ENCODE measurements at regions not wholly inside any gene's neighbourhood (a gene's known extent, or its start where the extent isn't known, plus 50 kb on each side); places are given as distances from the start of the nearest gene placed in this dataset.

DNA sequence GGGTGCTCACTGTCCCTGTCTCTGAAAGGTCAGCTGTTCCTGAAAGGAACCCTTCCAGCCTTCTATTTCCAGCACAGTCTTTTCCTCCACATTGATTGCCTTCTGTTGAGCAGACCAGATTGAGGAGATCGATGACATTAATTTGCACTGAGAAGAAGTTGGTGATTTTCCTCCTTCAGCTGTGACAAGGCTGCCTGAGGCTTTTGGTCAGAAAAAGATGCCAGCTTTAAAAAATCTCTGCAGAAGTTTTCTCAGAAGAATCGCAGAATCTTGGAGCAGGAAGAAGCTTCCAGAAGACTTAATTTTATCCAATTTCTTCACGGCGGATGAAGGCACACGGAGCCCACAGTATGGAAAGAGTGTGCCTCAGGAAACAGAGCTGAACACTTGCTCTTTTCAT is 112.8 kb downstream of the FAM43A start:
- Mint-ChIP-seq H3K27ac (no peak overlapping the region), H3K27me3 (ENCODE audit: low read depth) (no peaks in the 10 kb centered on the region), H3K4me1 (ENCODE audit: low read depth) (peaks cover 12% of the 10 kb centered on the region), H3K9me3 (peaks cover 8 to 10% of the 10 kb centered on the region in 2 donors), H3K36me3 (ENCODE audit: insufficient read depth in 2 of 2) (peaks cover 7 to 12% of the 10 kb centered on the region in 2 donors), H3K4me3 (no peak overlapping the region)
- DNase-seq (no peak), ATAC-seq (replicated peaks in 1 of 2) (no peak)

DNA sequence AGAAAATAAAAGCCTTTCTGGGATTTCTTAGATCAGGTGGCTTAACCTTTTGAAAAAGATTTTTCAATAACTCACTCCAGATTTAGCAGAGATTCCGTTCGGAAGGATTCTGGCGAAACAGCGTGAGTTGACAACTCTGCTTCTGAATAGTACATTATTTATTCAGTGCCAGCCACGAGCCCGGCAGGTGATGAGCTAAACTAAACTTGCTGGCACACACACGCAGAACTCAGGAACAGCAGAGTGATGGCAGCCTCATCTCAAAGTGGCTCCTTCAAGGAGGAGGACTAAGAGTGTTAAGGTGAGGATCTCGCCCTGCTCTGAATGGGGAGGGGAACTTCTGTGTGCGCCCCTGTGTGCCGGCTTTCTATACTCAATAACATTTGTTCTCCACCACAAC is 114.3 kb downstream of the FAM43A start:
- Mint-ChIP-seq H3K4me1 (ENCODE audit: low read depth) (peaks cover 4% of the 10 kb centered on the region), H3K36me3 (ENCODE audit: insufficient read depth in 2 of 2) (peaks cover 6 to 12% of the 10 kb centered on the region in 2 donors), H3K27me3 (ENCODE audit: low read depth) (peaks cover 3% of the 10 kb centered on the region), H3K27ac (no peak overlapping the region), H3K9me3 (peaks cover 6 to 7% of the 10 kb centered on the region in 2 donors), H3K4me3 (no peak overlapping the region)
- DNase-seq = no peak
- no peak for ATAC-seq (replicated peaks in 1 of 2)

DNA sequence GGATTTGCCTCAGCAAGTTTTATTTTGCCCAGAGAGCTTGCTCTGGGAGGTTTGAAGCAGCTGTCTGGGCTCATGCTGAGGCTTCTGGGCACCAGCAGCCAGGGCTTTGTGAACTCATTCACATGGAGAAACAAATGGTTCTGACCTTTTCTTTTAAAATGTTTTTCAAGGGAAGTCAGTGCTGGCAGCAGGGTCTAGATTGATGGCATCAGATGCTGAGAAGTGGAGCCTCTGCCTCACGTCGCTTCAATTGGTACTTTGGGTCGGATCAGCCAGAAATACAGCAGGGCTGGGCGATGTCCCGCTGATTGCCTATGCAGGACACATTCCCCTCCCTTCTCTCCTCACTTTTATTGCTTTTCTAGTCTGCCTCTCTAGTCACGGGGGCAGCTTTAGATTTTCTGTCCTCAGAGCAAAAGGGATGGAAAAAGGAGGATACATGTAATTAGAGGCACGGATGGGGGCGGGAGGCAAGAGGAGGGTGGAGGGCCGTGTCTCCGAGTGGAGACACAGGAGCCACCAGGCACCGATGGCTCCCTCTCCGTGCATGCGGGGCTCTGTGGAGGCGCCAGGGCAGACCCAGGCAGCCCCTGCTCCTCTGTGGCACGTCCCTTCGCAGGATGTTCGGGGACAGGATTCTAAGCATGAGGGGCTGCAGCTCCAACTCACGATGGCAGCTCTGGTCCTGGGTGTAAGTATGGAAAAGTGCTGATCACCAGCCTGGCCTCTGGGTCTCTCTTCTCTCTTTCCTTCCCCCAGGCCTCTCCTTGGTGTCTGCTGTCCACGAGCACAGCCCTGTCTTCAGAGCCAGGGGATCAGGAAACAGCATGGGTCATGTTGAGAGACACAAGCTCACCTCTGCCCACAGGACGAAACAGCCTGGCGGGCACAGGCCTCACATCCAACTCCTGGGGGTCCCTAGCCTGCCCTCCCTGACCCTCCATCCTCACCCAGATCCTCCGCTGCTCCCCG is 116.1 kb downstream of the FAM43A start:
- Mint-ChIP-seq H3K4me1 (ENCODE audit: low read depth) (no peaks in the 10 kb centered on the region), H3K36me3 (ENCODE audit: insufficient read depth in 2 of 2) (peaks cover under 1 to 1% of the 10 kb centered on the region in 2 donors), H3K4me3 (no peak overlapping the region), H3K27ac (no peak overlapping the region), H3K27me3 (ENCODE audit: low read depth) (peaks cover 12% of the 10 kb centered on the region), H3K9me3 (peaks cover 0 to under 1% of the 10 kb centered on the region in 2 donors)
- ATAC-seq (replicated peaks in 1 of 2) (no peak), DNase-seq (no peak)

DNA sequence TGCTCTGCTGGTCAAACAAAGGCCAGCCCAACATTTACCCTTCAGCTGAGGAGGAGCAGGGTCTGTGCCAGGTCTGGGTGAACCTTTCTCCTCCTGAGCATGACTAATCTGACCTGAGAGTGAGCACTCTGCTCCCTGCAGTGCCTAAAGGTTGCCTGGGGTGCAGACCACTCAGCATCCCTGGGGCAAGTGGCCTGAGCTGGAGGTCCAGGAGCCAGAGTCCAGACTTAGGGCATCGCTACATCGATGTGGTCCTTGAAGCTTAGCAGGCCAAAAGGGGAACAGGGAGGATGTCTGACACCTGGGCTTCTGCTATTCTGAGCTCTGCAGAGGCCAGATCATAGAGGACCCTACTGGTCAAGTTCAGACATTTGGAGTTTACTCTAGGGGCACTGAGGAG is 119.1 kb downstream of the FAM43A start:
- DNase-seq (no peak), ATAC-seq (replicated peaks in 1 of 2) (no peak)
- no peaks in the 10 kb centered on the region for H3K36me3 Mint-ChIP-seq (ENCODE audit: insufficient read depth in 2 of 2)
- no peaks in the 10 kb centered on the region for H3K4me1 Mint-ChIP-seq (ENCODE audit: low read depth)
- no peak overlapping the region for H3K27ac Mint-ChIP-seq
- no peak overlapping the region for H3K4me3 Mint-ChIP-seq
- peaks cover 19% of the 10 kb centered on the region for H3K27me3 Mint-ChIP-seq (ENCODE audit: low read depth)
- H3K9me3 Mint-ChIP-seq = no peaks in the 10 kb centered on the region

DNA sequence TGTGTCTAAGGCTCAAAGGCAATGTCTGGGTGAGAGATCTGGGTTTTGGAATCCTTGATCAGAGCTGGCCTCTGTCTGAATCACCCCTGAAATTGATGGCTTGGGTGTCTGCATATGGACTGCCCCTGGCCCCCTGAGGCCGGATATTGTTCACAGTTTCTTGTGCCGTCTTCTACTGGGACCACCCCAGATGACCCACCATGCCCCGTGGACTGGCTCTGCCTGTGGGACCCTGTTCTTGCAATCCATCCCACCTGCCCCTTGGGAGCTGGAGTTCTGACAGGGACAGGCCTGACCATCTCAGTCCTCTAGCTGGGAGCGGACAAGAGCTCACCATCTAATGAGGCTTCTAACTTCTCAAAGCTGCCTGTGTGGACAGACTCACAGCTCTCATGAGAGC is 119.9 kb downstream of the FAM43A start:
- Mint-ChIP-seq H3K36me3 (ENCODE audit: insufficient read depth in 2 of 2) (no peaks in the 10 kb centered on the region), H3K27ac (no peak overlapping the region), H3K4me1 (ENCODE audit: low read depth) (no peaks in the 10 kb centered on the region), H3K4me3 (no peak overlapping the region), H3K9me3 (no peaks in the 10 kb centered on the region), H3K27me3 (ENCODE audit: low read depth) (peaks cover 27% of the 10 kb centered on the region)
- ATAC-seq (replicated peaks in 1 of 2) (no peak), DNase-seq (no peak)

DNA sequence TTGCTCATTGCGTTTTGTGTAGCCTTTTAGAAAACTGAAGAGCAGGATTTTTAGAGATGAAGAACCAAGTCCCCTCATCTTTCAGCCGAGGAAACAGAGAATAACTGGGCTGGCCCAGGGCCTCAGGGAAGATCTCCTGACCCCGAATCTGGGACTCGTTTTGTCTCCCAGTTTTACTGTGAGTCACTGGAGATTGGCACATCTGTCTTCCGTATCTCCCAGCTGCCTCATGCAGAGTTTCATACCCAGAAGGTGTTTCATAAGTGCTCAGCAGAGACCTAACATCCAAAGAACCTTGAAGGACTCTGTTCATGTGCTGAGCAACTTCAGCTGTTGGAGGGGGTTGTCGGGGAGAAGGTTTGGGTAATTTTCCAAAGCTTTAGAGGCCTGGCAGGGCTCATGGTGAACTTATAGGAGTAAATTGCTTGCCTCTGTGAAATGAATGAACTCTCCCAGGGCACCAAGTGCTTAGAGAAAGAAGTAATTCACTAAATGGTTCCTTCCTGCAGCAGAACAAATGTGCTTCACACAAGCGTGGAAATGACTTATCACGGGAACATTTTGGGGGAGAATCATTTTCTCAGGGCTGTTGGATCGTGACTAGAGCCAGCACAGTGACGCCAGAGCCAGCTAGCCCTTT is 121.4 kb downstream of the FAM43A start:
- ATAC-seq (replicated peaks in 1 of 2) (no peak), DNase-seq (no peak)
- H3K36me3 Mint-ChIP-seq (ENCODE audit: insufficient read depth in 2 of 2) = no peaks in the 10 kb centered on the region
- H3K4me1 Mint-ChIP-seq (ENCODE audit: low read depth) = no peaks in the 10 kb centered on the region
- no peak overlapping the region for H3K4me3 Mint-ChIP-seq
- H3K27me3 Mint-ChIP-seq (ENCODE audit: low read depth) = peaks cover 36% of the 10 kb centered on the region
- H3K27ac Mint-ChIP-seq = no peak overlapping the region
- H3K9me3 Mint-ChIP-seq = no peaks in the 10 kb centered on the region

DNA sequence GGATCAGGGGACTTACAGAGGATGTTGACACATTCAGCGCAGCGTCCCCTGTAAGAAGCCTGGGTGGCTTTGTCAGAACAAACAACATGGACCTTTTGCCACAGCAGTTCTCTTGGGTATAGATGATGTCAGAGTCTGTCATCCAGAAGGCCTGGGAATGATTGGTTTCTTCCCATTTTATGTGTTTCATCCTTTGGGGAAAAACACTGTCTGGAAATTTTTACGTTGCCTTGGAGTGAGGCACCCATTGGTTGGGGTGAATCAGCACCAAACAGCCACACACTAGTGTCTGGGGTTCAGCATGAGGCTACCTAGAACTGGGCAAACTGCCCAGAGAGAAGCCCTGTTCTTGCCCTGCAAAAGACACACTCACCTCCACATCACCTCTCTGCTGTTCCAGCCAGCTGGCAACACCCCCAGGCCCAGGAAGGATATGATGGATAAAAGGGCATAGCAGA is 123.0 kb downstream of the FAM43A start:
- no peaks in the 10 kb centered on the region for H3K36me3 Mint-ChIP-seq (ENCODE audit: insufficient read depth in 2 of 2)
- H3K27ac Mint-ChIP-seq = no peak overlapping the region
- no peaks in the 10 kb centered on the region for H3K4me1 Mint-ChIP-seq (ENCODE audit: low read depth)
- H3K4me3 Mint-ChIP-seq = no peak overlapping the region
- no peaks in the 10 kb centered on the region for H3K9me3 Mint-ChIP-seq
- no peak for DNase-seq
- ATAC-seq (replicated peaks in 1 of 2) = no peak
- peaks cover 43% of the 10 kb centered on the region for H3K27me3 Mint-ChIP-seq (ENCODE audit: low read depth)

DNA sequence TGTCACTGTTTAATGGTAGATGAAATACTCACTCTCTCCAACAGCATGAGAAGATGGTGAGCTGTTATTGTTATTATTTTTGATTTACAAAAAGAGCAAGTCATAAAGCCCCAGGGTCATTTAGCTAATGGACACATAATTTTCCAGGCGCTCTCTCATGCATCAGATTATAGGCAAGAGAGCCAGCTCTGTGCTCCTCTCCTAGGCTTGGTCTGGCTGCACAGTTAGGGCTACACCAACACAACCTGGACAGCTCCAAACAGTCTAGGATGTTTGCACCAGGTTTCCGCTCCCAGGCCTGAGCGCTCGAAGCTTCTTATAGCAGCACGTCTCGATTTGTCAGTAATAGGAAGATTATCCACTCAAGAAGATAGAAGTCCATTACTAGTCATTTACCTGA is 123.7 kb downstream of the FAM43A start:
- no peaks in the 10 kb centered on the region for H3K4me1 Mint-ChIP-seq (ENCODE audit: low read depth)
- ATAC-seq (replicated peaks in 1 of 2) (no peak), DNase-seq (no peak)
- no peak overlapping the region for H3K27ac Mint-ChIP-seq
- no peak overlapping the region for H3K4me3 Mint-ChIP-seq
- H3K27me3 Mint-ChIP-seq (ENCODE audit: low read depth) = peaks cover 43% of the 10 kb centered on the region
- H3K9me3 Mint-ChIP-seq = no peaks in the 10 kb centered on the region
- H3K36me3 Mint-ChIP-seq (ENCODE audit: insufficient read depth in 2 of 2) = no peaks in the 10 kb centered on the region

DNA sequence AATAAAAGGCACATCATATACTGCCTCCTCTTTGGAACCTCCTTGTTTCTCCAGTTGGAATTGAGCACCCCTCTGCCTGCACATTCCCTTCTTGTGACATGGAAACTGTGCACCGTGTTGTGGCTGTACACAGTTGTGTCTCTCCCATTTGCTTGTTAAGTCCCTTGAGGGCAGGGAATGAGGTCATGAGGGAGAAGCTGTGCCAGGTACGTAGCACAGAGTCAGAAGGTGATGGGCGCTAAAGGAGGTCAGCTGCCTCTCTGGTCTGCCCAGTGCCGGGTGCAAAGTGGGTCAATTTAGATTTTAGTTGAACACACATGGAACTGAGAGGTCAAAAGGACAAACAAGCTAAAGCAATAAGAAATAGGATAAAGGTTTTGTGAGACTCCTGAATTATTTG is 124.4 kb downstream of the FAM43A start:
- peaks cover 39% of the 10 kb centered on the region for H3K27me3 Mint-ChIP-seq (ENCODE audit: low read depth)
- no peak for ATAC-seq (replicated peaks in 1 of 2)
- H3K27ac Mint-ChIP-seq = no peak overlapping the region
- no peak overlapping the region for H3K4me3 Mint-ChIP-seq
- no peaks in the 10 kb centered on the region for H3K4me1 Mint-ChIP-seq (ENCODE audit: low read depth)
- no peaks in the 10 kb centered on the region for H3K36me3 Mint-ChIP-seq (ENCODE audit: insufficient read depth in 2 of 2)
- H3K9me3 Mint-ChIP-seq = no peaks in the 10 kb centered on the region
- DNase-seq = no peak

DNA sequence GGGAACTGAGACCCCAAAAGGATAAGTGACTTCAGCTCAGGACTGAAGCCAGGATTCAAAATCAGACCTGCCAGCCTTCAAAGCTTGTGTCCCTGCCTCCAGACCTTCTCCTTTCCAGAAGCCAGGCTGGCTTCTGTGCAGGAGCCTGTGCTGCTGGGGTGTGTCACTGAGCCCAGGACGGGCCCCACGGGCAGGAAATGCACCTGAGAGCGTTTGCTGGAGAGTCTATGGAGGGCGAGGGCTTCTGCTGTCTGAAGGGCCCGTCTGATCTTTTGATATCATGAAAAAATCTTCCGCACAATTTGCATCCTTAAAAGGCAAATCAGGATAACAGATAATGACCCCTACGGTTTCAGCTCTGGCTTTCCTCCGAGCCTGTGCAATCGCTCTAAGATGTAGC is 125.4 kb downstream of the FAM43A start:
- no peak overlapping the region for H3K4me3 Mint-ChIP-seq
- H3K4me1 Mint-ChIP-seq (ENCODE audit: low read depth) = no peaks in the 10 kb centered on the region
- H3K27ac Mint-ChIP-seq = no peak overlapping the region
- H3K27me3 Mint-ChIP-seq (ENCODE audit: low read depth) = peaks cover 36% of the 10 kb centered on the region
- no peaks in the 10 kb centered on the region for H3K36me3 Mint-ChIP-seq (ENCODE audit: insufficient read depth in 2 of 2)
- no peak for DNase-seq
- ATAC-seq (replicated peaks in 1 of 2) = no peak
- H3K9me3 Mint-ChIP-seq = no peaks in the 10 kb centered on the region

DNA sequence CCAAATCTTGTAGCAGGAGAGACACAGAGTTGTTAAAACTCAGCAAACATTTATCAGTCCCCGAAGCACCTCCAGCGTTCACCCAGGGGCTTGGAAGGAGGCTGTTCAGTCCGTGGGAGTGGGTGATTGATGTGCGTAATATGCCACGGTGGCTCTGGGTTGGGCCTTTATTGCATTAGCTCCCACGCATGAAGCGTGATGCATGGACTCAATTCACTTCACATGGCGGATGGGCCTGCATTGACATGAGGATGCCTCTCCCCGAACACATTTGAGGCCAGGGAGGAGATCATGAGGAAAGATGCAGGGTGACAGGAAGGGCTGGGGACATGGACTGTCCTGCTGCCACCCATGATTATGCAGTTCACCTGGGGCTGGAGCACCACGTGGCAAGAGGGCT is 126.5 kb downstream of the FAM43A start:
- Mint-ChIP-seq H3K36me3 (ENCODE audit: insufficient read depth in 2 of 2) (no peaks in the 10 kb centered on the region), H3K9me3 (no peaks in the 10 kb centered on the region), H3K4me3 (no peak overlapping the region), H3K27me3 (ENCODE audit: low read depth) (peaks cover 29% of the 10 kb centered on the region), H3K4me1 (ENCODE audit: low read depth) (no peaks in the 10 kb centered on the region), H3K27ac (no peak overlapping the region)
- ATAC-seq (replicated peaks in 1 of 2) (no peak), DNase-seq (no peak)

DNA sequence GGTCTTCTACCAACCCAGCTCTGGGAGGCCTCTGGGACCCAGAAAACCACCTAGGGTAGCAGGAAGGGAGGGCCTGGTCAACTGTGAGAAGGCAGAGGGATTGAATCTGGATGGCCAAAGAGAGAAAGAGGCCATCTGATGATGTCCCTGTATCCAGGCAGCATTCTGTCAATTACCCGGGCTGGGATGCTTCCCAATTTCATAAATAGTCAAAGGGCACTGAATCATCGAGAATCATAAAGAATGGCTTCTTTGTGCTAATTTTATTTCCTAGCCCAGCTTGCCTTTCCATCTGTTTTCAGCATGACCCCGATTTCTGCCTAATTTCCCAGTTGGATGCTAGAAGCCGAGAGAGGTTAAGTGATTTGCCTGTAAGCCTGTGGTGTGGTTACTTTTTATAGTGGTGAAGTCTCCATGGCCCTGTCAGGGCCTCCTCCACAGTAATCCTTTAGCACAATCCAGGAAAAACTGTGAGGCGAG is 129.2 kb downstream of the FAM43A start:
- no peak overlapping the region for H3K4me3 Mint-ChIP-seq
- H3K27ac Mint-ChIP-seq = no peak overlapping the region
- peaks cover 30% of the 10 kb centered on the region for H3K27me3 Mint-ChIP-seq (ENCODE audit: low read depth)
- no peaks in the 10 kb centered on the region for H3K4me1 Mint-ChIP-seq (ENCODE audit: low read depth)
- no peak for ATAC-seq (replicated peaks in 1 of 2)
- no peaks in the 10 kb centered on the region for H3K9me3 Mint-ChIP-seq
- DNase-seq = no peak
- H3K36me3 Mint-ChIP-seq (ENCODE audit: insufficient read depth in 2 of 2) = no peaks in the 10 kb centered on the region

DNA sequence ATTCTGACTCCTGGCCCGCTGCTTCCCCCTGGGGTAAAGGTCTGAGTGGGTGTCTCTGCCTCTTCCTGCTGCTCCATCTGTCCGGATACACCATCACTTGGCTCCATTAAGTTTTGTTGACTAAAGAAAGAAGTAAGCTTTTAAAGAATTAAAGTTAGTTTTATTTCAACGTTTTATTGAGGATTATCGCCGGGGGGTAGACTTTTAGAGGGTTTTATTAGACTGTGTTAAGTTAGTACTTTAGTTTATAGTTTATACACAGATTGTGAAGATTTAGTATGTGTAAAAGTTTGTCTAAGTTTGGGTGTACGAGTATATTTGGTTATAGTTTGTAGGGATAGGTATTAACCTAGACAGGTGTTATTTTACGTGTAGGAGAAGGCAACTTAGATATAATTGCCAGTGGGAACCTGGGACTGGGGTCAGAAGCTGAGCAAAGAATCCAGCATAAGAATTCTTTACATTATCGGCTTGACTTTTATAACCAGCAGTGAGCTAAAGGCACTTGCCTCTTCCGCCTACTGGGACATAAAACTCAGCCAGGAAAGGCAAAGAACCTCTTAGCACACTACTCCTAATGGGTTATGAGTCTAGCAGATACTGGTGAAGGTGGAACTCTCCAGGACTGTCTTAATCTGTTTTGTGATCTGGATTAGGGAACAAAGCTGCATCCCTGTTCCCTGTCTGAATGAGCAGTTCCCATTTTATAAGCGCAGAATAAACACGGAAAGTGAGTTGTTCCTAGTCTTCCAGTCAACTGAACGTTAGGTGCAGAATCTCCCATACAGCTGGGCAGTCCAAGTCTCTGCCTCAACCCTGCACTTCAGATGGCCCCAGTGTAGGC is 131.3 kb downstream of the FAM43A start:
- Mint-ChIP-seq H3K4me1 (ENCODE audit: low read depth) (no peaks in the 10 kb centered on the region), H3K36me3 (ENCODE audit: insufficient read depth in 2 of 2) (no peaks in the 10 kb centered on the region), H3K27ac (no peak overlapping the region), H3K4me3 (no peak overlapping the region), H3K9me3 (no peaks in the 10 kb centered on the region), H3K27me3 (ENCODE audit: low read depth) (peaks cover 14% of the 10 kb centered on the region)
- ATAC-seq (replicated peaks in 1 of 2) (no peak), DNase-seq (no peak)

All from activated T-cell treated with anti-CD3 and anti-CD28 coated beads, Interleukin-2, amount 50 U/mL, for 72 hours (primary cell).